HepG2 (cell line): ENCODE measurements at regions not wholly inside any gene's neighbourhood (a gene's known extent, or its start where the extent isn't known, plus 50 kb on each side); places are given as distances from the start of the nearest gene placed in this dataset.

Experiments
- ETS1 ChIP-seq: sonication (generic); formaldehyde crosslinking; IDR thresholded peaks from 2 replicates; pipeline ENCODE4 v1.4.0; 2020; ENCODE audit warnings: missing genetic modification reagents
- FIP1L1 ChIP-seq: fragments of 200-400 bp; formaldehyde crosslinking; IDR thresholded peaks from 2 replicates; pipeline ENCODE4 v1.6.1; 2018; ENCODE audit warnings: low read depth, mild to moderate bottlenecking, low read length, moderate library complexity, borderline replicate concordance; ENCODE audit not compliant: insufficient read depth
- KLF9 ChIP-seq: IDR thresholded peaks from 2 replicates; pipeline ENCODE4 v1.6.1; 2016; ENCODE audit warnings: low read depth
- PAXIP1 ChIP-seq: sonication (generic); formaldehyde crosslinking; conservative IDR thresholded peaks from 2 replicates; pipeline ENCODE4 v1.4.0; 2020; ENCODE audit warnings: mild to moderate bottlenecking, missing genetic modification reagents, moderate library complexity
- ZBTB2 ChIP-seq: sonication (generic); formaldehyde crosslinking; IDR thresholded peaks from 2 replicates; pipeline ENCODE4 v1.8.0; 2022; ENCODE audit warnings: low read depth, missing genetic modification reagents
- ZBTB26 ChIP-seq: IDR thresholded peaks from 2 replicates; pipeline ENCODE4 v1.6.1; 2016; ENCODE audit warnings: missing compliant biosample characterization, missing genetic modification reagents, borderline replicate concordance
- ZNF331 ChIP-seq: sonication (generic); formaldehyde crosslinking; IDR thresholded peaks from 2 replicates; pipeline ENCODE4 v1.4.0; 2020; ENCODE audit warnings: missing genetic modification reagents
- ZNF431 ChIP-seq: sonication (generic); formaldehyde crosslinking; IDR thresholded peaks from 2 replicates; pipeline ENCODE4 v1.9.0; 2022; ENCODE audit warnings: missing genetic modification reagents, low read depth, mild to moderate bottlenecking, borderline replicate concordance
- ZNF780A ChIP-seq: sonication (generic); formaldehyde crosslinking; IDR thresholded peaks from 2 replicates; pipeline ENCODE4 v1.8.0; 2022; ENCODE audit warnings: mild to moderate bottlenecking, missing genetic modification reagents, moderate library complexity

- TF ChIP-seq PAXIP1 (CRISPR knock-in tag): no peak
- TF ChIP-seq ETS1 (CRISPR knock-in tag): no peak
- TF ChIP-seq KLF9 (CRISPR knock-in tag): no peak
- TF ChIP-seq ZBTB2 (CRISPR knock-in tag): no peak
- TF ChIP-seq FIP1L1: no peak
- TF ChIP-seq ZNF780A: no peak
- TF ChIP-seq ZBTB26: no peak
- no peak for TF ChIP-seq ZNF331 (CRISPR knock-in tag)
- no peak for TF ChIP-seq ZNF431
Measured at GRCh38 chr10:121049923-121050322, 198.8 kb downstream of the WDR11 start (continued).
